ENCODE measurements at regions not wholly inside any gene's neighbourhood (a gene's known extent, or its start where the extent isn't known, plus 50 kb on each side); places are given as distances from the start of the nearest gene placed in this dataset. TPM values are rescaled to one million over a fixed set of nuclear protein-coding genes. Genes with fewer than 3 reads are reported as not detected.

GRCh38 chr16:76226011-76226410, 51.2 kb upstream of the CNTNAP4 start:
- DNase-seq (no peak), ATAC-seq (ENCODE audit: insufficient read depth, low FRiP score) (no peak)
- H3K36me3 ChIP-seq (ENCODE audit: control insufficient read depth in 4 of 4, insufficient read depth in 4 of 4, low read length in 4 of 4), result no peaks in the 10 kb centered on the region
- H3K4me3 ChIP-seq, result no peak overlapping the region
- 78 to 80% methylated on average over 14 of the region's 14 CpGs for WGBS, 2 donors
- H3K4me1 ChIP-seq (ENCODE audit: control insufficient read depth in 5 of 5, insufficient read depth in 5 of 5, low read length in 5 of 5), result peaks cover 0 to 8% (median 0%) of the 10 kb centered on the region in 5 donors
- H3K9me3 ChIP-seq (ENCODE audit: control insufficient read depth in 4 of 4, insufficient read depth in 3 of 4, low read length in 3 of 4), result peaks cover 0 to 1% (median 0%) of the 10 kb centered on the region in 4 donors
- H3K27ac ChIP-seq (ENCODE audit: low read depth in 1 of 2, low read length in 1 of 2), result no peak overlapping the region
- H3K27me3 ChIP-seq (ENCODE audit: control insufficient read depth in 3 of 3, insufficient read depth in 3 of 3, low read length in 2 of 3), result no peaks in the 10 kb centered on the region
- TF ChIP-seq, protein P1, sequence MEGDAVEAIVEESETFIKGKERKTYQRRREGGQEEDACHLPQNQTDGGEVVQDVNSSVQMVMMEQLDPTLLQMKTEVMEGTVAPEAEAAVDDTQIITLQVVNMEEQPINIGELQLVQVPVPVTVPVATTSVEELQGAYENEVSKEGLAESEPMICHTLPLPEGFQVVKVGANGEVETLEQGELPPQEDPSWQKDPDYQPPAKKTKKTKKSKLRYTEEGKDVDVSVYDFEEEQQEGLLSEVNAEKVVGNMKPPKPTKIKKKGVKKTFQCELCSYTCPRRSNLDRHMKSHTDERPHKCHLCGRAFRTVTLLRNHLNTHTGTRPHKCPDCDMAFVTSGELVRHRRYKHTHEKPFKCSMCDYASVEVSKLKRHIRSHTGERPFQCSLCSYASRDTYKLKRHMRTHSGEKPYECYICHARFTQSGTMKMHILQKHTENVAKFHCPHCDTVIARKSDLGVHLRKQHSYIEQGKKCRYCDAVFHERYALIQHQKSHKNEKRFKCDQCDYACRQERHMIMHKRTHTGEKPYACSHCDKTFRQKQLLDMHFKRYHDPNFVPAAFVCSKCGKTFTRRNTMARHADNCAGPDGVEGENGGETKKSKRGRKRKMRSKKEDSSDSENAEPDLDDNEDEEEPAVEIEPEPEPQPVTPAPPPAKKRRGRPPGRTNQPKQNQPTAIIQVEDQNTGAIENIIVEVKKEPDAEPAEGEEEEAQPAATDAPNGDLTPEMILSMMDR (IDR thresholded peaks at IDR 0.05; ENCODE audit: control extremely low read depth, extremely low read depth), result no peak
- no peak overlapping the region for H3K9ac ChIP-seq (ENCODE audit: insufficient read depth in 1 of 2, low read length in 2 of 2)

DNA sequence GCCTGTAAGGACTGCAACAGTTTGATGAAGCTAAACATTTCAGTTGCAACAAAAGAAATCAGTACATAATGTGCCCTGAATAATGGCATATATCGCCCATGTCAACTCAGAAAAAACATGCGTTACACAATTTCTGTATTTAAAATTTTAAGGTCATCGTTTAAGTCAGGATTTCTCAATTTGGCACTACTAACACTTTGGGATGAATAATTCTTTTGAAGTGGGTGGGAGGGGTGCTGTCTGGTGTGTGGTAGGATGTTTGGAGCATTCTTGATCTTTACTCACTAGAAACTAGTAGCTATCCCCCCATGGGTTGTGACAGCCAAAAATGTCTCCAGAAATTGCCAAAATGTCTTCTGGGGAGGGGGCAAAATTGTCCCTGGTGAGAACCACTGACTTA, 50.7 kb upstream of the CNTNAP4 start:
- Histone ChIP-seq H3K4me3 (no peak overlapping the region), H3K27ac (ENCODE audit: low read depth in 1 of 2, low read length in 1 of 2) (no peak overlapping the region), H3K36me3 (ENCODE audit: control insufficient read depth in 4 of 4, insufficient read depth in 4 of 4, low read length in 4 of 4) (no peaks in the 10 kb centered on the region), H3K4me1 (ENCODE audit: control insufficient read depth in 5 of 5, insufficient read depth in 5 of 5, low read length in 5 of 5) (peaks cover 0 to 11% (median 0%) of the 10 kb centered on the region in 5 donors), H3K9ac (ENCODE audit: insufficient read depth in 1 of 2, low read length in 2 of 2) (no peak overlapping the region), H3K27me3 (ENCODE audit: control insufficient read depth in 3 of 3, insufficient read depth in 3 of 3, low read length in 2 of 3) (no peaks in the 10 kb centered on the region), H3K9me3 (ENCODE audit: control insufficient read depth in 4 of 4, insufficient read depth in 3 of 4, low read length in 3 of 4) (peaks cover 0 to 1% (median 0%) of the 10 kb centered on the region in 4 donors)
- ATAC-seq (ENCODE audit: insufficient read depth, low FRiP score) (no peak), DNase-seq (no peak)
- TF ChIP-seq, protein P1 (IDR thresholded peaks at IDR 0.05; ENCODE audit: control extremely low read depth, extremely low read depth), result no peak
- WGBS, 2 donors, result 86 to 87% methylated on average over 3 of the region's 3 CpGs

Small RNAs in the stretch of these regions (small RNA-seq; reads per million reads assigned to genes)
- not detected for gene RNA5SP430 (ENCODE audit: low replicate concordance)
